HCT116 (cell line): ENCODE measurements at regions not wholly inside any gene's neighbourhood (a gene's known extent, or its start where the extent isn't known, plus 50 kb on each side); places are given as distances from the start of the nearest gene placed in this dataset.

ENCODE experiments used
- ATAC-seq: fragments of 200-7000 bp; cut with Tn5 transposase; 2 replicates; pipeline ENCODE4 v1.9.1; 2020; ENCODE audit warnings: mild to moderate bottlenecking, moderate library complexity
- BruUV-seq: library from RNA; stranded (reverse); fragments of 400-500 nt; replicated peaks from 2 replicates; lab custom pipeline; 2021; lab: Mats Ljungman, UMichigan
- CTCF ChIA-PET: fragments of 300-600 bp; sonication (Branson Sonifier 250); formaldehyde crosslinking; loops from one replicate; lab custom pipeline; 2021; ENCODE audit warnings: antibody characterized with exemption; lab: Charles Lee
- POLR2A ChIA-PET: fragments of 300-600, 350-600 bp; sonication (Branson Sonifier 250); formaldehyde crosslinking; loops from one replicate; lab custom pipeline; 2021; ENCODE audit warnings: antibody characterized with exemption; lab: Charles Lee
- RAD21 ChIA-PET, 2 experiments: fragments of 300-600 bp; sonication (Branson Sonifier 250); formaldehyde crosslinking; loops; one replicate each; lab custom pipeline; 2023; ENCODE audit warnings: low total read pairs in 2 of 2; ENCODE audit not compliant: uncharacterized antibody in 2 of 2, unreplicated experiment in 2 of 2, low non-redundant PET in 1 of 2; lab: Charles Lee
- DNase-seq: peaks from one replicate; pipeline ENCODE4 v3.0.0-alpha.2; 2010; ENCODE audit warnings: low read depth, low spot score
- H2AFZ ChIP-seq: fragments of 200-600 bp; shearing (Covaris generic), sonication (generic); 2 replicates; pipeline ENCODE4 v1.6.1; 2017; ENCODE audit warnings: low read depth, mixed run types, mixed read lengths, antibody characterized with exemption, low read length; ENCODE audit not compliant: poor library complexity, severe bottlenecking
- H3K27ac ChIP-seq: 2 replicates; pipeline ENCODE4 v1.5.1; 2012; ENCODE audit warnings: low read depth, low read length
- H3K27me3 ChIP-seq: fragments of 200-600 bp; sonication (generic); 2 replicates; pipeline ENCODE4 v1.6.1; 2016; ENCODE audit warnings: mixed run types, low read length, mixed read lengths; ENCODE audit not compliant: insufficient read depth
- H3K36me3 ChIP-seq, 2 experiments: fragments of 200-500 bp in 1 of 2; fragments of 200-600 bp in 1 of 2; sonication (Bioruptor generic) in 1 of 2; sonication (generic) in 1 of 2; 2 replicates each; pipeline versions ENCODE4 v1.5.1 to v1.6.1; 2014 to 2016; ENCODE audit warnings: low read length in 2 of 2, inconsistent platforms in 1 of 2, mixed read lengths in 1 of 2, mixed run types in 1 of 2; ENCODE audit not compliant: insufficient read depth in 2 of 2, control insufficient read depth in 1 of 2
- H3K4me1 ChIP-seq, 2 experiments: fragments of 200-600 bp in 1 of 2; sonication (generic) in 1 of 2; 2 replicates each; pipeline versions ENCODE4 v1.5.1 to v1.6.1; 2012 to 2017; ENCODE audit warnings: low read length in 2 of 2, inconsistent platforms in 1 of 2, mild to moderate bottlenecking in 1 of 2, mixed read lengths in 1 of 2, mixed run types in 1 of 2, moderate library complexity in 1 of 2; ENCODE audit not compliant: insufficient read depth in 2 of 2, control insufficient read depth in 1 of 2
- H3K4me2 ChIP-seq: fragments of 200-600 bp; sonication (generic); 2 replicates; pipeline ENCODE4 v1.6.1; 2017; ENCODE audit warnings: mixed run types, low read length, mixed read lengths
- H3K4me3 ChIP-seq, 2 experiments: fragments of 200-600 bp in 1 of 2; sonication (generic) in 1 of 2; replicated peaks in 1 of 2; 2 replicates each; pipeline ENCODE4 v1.5.1; 2011 to 2016; ENCODE audit warnings: low read length in 2 of 2, control low read depth in 1 of 2, low read depth in 1 of 2, mild to moderate bottlenecking in 1 of 2, mixed read lengths in 1 of 2, mixed run types in 1 of 2
- H3K79me2 ChIP-seq: fragments of 200-600 bp; sonication (generic); 2 replicates; pipeline ENCODE4 v1.6.1; 2017; ENCODE audit warnings: mild to moderate bottlenecking, mixed run types, low read length, moderate library complexity, mixed read lengths; ENCODE audit not compliant: insufficient read depth
- H3K9ac ChIP-seq: fragments of 200-600 bp; sonication (generic); 2 replicates; pipeline ENCODE4 v1.6.1; 2016; ENCODE audit warnings: low read length, mixed read lengths
- H3K9me2 ChIP-seq: fragments of 200-600 bp; sonication (generic), shearing (Covaris generic); 2 replicates; pipeline ENCODE4 v1.6.1; 2017; ENCODE audit warnings: mixed run types, mild to moderate bottlenecking, moderate library complexity; ENCODE audit not compliant: insufficient read depth
- H3K9me3 ChIP-seq, 2 experiments: fragments of 200-500 bp in 1 of 2; fragments of 200-600 bp in 1 of 2; sonication (Bioruptor generic) in 1 of 2; sonication (generic) in 1 of 2; 2 replicates each; pipeline ENCODE4 v1.6.1; 2014 to 2017; ENCODE audit warnings: low read length in 2 of 2, mixed read lengths in 2 of 2, inconsistent platforms in 1 of 2, low read depth in 1 of 2, mild to moderate bottlenecking in 1 of 2, mixed run types in 1 of 2, moderate library complexity in 1 of 2; ENCODE audit not compliant: control insufficient read depth in 1 of 2, insufficient read depth in 1 of 2
- H4K20me1 ChIP-seq: fragments of 200-600 bp; sonication (generic), shearing (Covaris generic); 2 replicates; pipeline ENCODE4 v1.6.1; 2017; ENCODE audit warnings: mixed run types, mild to moderate bottlenecking, moderate library complexity; ENCODE audit not compliant: insufficient read depth
- CBX3 ChIP-seq: IDR thresholded peaks from 2 replicates; pipeline ENCODE4 v1.6.1; 2012; ENCODE audit warnings: low read depth
- EGR1 ChIP-seq: IDR thresholded peaks from 2 replicates; pipeline ENCODE4 v1.6.1; 2012; ENCODE audit warnings: low read depth
- ELF1 ChIP-seq: IDR thresholded peaks from 2 replicates; pipeline ENCODE4 v1.6.1; 2012; ENCODE audit warnings: low read depth, borderline replicate concordance
- EZH2phosphoT487 ChIP-seq: fragments of 200-600 bp; IDR thresholded peaks from 2 replicates; pipeline ENCODE4 v1.6.1; 2018; ENCODE audit warnings: antibody characterized with exemption, borderline replicate concordance
- POLR2A ChIP-seq: IDR thresholded peaks from 2 replicates; pipeline ENCODE4 v1.7.0; 2011; ENCODE audit warnings: borderline replicate concordance; ENCODE audit not compliant: insufficient read depth, insufficient read length; ENCODE audit errors: extremely low read depth
- RAD21 ChIP-seq: IDR thresholded peaks from 2 replicates; pipeline ENCODE4 v1.6.1; 2012; ENCODE audit warnings: low read depth, mild to moderate bottlenecking
- SIN3A ChIP-seq: IDR thresholded peaks from 2 replicates; pipeline ENCODE4 v1.6.1; 2012; ENCODE audit warnings: low read depth
- SP1 ChIP-seq: IDR thresholded peaks from 2 replicates; pipeline ENCODE4 v1.6.1; 2012; ENCODE audit warnings: low read depth
- SRF ChIP-seq: IDR thresholded peaks from 2 replicates; pipeline ENCODE4 v1.6.1; 2012; ENCODE audit warnings: low read depth
- TCF7L2 ChIP-seq: IDR thresholded peaks from 2 replicates; pipeline ENCODE4 v1.7.0; 2011; ENCODE audit warnings: borderline replicate concordance, inconsistent platforms; ENCODE audit not compliant: insufficient read depth, insufficient read length; ENCODE audit errors: extremely low read depth
- YY1 ChIP-seq: IDR thresholded peaks from 2 replicates; pipeline ENCODE4 v1.6.1; 2011; ENCODE audit warnings: low read length, low read depth, moderate library complexity, mild to moderate bottlenecking; ENCODE audit not compliant: insufficient replicate concordance; ENCODE audit errors: extremely low read depth
- ZFX ChIP-seq: fragments of 450-650 bp; IDR thresholded peaks from 2 replicates; pipeline ENCODE4 v1.6.1; 2017
- intact Hi-C: fragments of 100-400 bp; cut with micrococcal nuclease; formaldehyde crosslinking; loops from 2 replicates; pipeline ENCODE4 v1.10.0; 2022
- TF ChIP-seq, protein P1 (sequence below): IDR thresholded peaks from 2 replicates; pipeline ENCODE4 v1.6.1; 2012
- TF ChIP-seq, protein P2 (sequence below): IDR thresholded peaks from 2 replicates; pipeline ENCODE4 v1.6.1; 2012
- TF ChIP-seq, protein P3 (sequence below), 3 experiments: fragments of 200-600 bp in 1 of 3; sonication (generic) in 1 of 3; IDR thresholded peaks in 2 of 3; conservative IDR thresholded peaks in 1 of 3; 2 replicates each; pipeline ENCODE4 v1.5.1; 2012 to 2017; ENCODE audit warnings: low read depth in 2 of 3, low read length in 2 of 3, antibody characterized with exemption in 1 of 3, borderline replicate concordance in 1 of 3, control low read depth in 1 of 3, mild to moderate bottlenecking in 1 of 3, mixed read lengths in 1 of 3, mixed run types in 1 of 3, moderate library complexity in 1 of 3; ENCODE audit not compliant: insufficient read depth in 1 of 3
- TF ChIP-seq, protein P4 (sequence below): IDR thresholded peaks from 2 replicates; pipeline ENCODE4 v1.6.1; 2011; ENCODE audit warnings: mild to moderate bottlenecking, low read length, moderate library complexity; ENCODE audit not compliant: insufficient replicate concordance; ENCODE audit errors: extremely low read depth

DNA sequence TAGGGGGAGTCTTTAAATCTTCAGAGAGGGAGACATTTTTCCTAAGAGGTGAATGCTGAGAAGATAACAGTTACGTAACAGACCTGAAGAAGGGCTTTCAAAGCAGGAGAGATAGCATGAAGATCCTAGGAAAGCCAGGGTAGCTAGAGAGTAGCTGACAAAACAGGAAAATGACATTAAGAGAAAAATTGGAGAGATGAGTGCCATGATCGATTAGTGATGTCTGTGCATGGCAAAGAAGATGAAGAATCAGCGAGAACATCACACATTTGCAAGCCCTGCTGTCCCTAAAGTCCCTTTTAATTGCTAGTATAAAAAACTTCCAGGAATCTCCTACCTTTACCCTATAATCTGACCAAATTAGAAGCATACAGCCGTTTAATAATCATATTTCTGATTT is 116.9 kb upstream of the PAX6 start:
- no peaks in the 10 kb centered on the region for H3K4me1 ChIP-seq
- H3K9me2 ChIP-seq, result no peaks in the 10 kb centered on the region
- DNase-seq, result no peak
- H2AFZ ChIP-seq, result no peak overlapping the region
- no peak overlapping the region for H3K4me2 ChIP-seq
- CTCF ChIA-PET, result interaction anchor here (1.6 kb wide), 1 partner anchor 30 kb away, joined by 6 read pairs; no protein-coding TSS in a partner anchor
- POLR2A ChIA-PET, result no interaction called here
- no peaks in the 10 kb centered on the region for H4K20me1 ChIP-seq
- H3K27me3 ChIP-seq, result no peaks in the 10 kb centered on the region
- H3K36me3 ChIP-seq, result no peaks in the 10 kb centered on the region
- no peak overlapping the region for H3K4me3 ChIP-seq
- no peak overlapping the region for H3K27ac ChIP-seq
- TF ChIP-seq, protein P1, sequence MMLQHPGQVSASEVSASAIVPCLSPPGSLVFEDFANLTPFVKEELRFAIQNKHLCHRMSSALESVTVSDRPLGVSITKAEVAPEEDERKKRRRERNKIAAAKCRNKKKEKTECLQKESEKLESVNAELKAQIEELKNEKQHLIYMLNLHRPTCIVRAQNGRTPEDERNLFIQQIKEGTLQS, result no peak
- TF ChIP-seq CBX3 (no peak), ZFX (no peak), RAD21 (no peak), SP1 (no peak)
- TF ChIP-seq, protein P2, sequence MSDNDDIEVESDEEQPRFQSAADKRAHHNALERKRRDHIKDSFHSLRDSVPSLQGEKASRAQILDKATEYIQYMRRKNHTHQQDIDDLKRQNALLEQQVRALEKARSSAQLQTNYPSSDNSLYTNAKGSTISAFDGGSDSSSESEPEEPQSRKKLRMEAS, result no peak
- no peaks in the 10 kb centered on the region for H3K9me3 ChIP-seq
- RAD21 ChIA-PET, result no interaction called here
- no TSS peak for BruUV-seq
- H3K9ac ChIP-seq, result no peak overlapping the region
- intact Hi-C loops, result no loop called here
- no peak for ATAC-seq
- no peaks in the 10 kb centered on the region for H3K79me2 ChIP-seq

DNA sequence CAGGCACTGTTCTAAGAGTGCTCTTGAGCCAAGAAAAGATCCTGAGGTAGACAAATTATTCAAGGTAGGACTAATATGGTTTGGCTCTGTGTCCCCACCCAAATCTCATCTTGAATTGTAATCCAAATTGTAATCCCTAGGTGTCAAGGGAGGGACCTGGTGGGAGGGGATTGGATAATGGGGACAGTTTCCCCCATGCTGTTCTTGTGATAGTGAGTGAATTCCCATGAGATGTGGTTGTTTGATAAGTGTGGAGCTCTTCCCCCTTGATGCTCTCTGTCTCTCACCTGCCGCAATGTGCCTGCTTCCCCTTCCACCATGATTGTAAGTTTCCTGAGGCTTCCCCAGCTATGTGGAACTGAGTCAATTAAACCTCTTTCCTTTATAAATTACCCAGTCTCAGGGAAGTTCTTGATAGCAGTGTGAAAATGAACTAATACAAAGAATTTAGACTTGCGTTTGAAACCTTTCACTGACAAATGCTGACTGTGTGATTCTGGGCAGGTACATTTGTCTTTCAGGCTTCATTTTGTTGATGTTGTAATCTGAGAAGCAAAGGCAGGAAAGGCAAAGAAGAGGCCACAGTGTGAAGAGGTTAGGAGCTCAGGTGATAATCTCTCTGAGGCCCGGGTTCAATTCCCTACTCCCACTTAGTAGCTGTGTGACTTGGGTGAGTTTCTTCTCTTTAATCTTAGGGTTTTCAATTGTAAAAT is 115.8 kb upstream of the PAX6 start:
- ChIA-PET POLR2A (no interaction called here), CTCF (no interaction called here), RAD21 (no interaction called here)
- Histone ChIP-seq H3K9me3 (no peaks in the 10 kb centered on the region), H3K4me3 (no peak overlapping the region), H3K27ac (no peak overlapping the region), H3K9ac (no peak overlapping the region), H3K9me2 (no peaks in the 10 kb centered on the region), H3K79me2 (no peaks in the 10 kb centered on the region), H4K20me1 (no peaks in the 10 kb centered on the region), H3K36me3 (no peaks in the 10 kb centered on the region), H2AFZ (no peak overlapping the region), H3K4me1 (no peaks in the 10 kb centered on the region), H3K4me2 (no peak overlapping the region), H3K27me3 (no peaks in the 10 kb centered on the region)
- DNase-seq, result no peak
- BruUV-seq, result no TSS peak
- intact Hi-C loops, result no loop called here
- ATAC-seq, result no peak
- TF ChIP-seq RAD21 (no peak), SIN3A (no peak), TCF7L2 (no peak), ELF1 (no peak), YY1 (no peak), EGR1 (no peak), EZH2phosphoT487 (no peak), SRF (no peak), POLR2A (no peak)
- TF ChIP-seq, protein P3, sequence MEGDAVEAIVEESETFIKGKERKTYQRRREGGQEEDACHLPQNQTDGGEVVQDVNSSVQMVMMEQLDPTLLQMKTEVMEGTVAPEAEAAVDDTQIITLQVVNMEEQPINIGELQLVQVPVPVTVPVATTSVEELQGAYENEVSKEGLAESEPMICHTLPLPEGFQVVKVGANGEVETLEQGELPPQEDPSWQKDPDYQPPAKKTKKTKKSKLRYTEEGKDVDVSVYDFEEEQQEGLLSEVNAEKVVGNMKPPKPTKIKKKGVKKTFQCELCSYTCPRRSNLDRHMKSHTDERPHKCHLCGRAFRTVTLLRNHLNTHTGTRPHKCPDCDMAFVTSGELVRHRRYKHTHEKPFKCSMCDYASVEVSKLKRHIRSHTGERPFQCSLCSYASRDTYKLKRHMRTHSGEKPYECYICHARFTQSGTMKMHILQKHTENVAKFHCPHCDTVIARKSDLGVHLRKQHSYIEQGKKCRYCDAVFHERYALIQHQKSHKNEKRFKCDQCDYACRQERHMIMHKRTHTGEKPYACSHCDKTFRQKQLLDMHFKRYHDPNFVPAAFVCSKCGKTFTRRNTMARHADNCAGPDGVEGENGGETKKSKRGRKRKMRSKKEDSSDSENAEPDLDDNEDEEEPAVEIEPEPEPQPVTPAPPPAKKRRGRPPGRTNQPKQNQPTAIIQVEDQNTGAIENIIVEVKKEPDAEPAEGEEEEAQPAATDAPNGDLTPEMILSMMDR (IDR thresholded peaks at IDR 0.05 in 2 of 3, conservative IDR thresholded peaks at IDR 0.05 in 1 of 3; ENCODE audit: borderline replicate concordance in 1 of 3, insufficient read depth in 1 of 3, low read depth in 2 of 3, low read length in 2 of 3), result no peak
- TF ChIP-seq, protein P4, sequence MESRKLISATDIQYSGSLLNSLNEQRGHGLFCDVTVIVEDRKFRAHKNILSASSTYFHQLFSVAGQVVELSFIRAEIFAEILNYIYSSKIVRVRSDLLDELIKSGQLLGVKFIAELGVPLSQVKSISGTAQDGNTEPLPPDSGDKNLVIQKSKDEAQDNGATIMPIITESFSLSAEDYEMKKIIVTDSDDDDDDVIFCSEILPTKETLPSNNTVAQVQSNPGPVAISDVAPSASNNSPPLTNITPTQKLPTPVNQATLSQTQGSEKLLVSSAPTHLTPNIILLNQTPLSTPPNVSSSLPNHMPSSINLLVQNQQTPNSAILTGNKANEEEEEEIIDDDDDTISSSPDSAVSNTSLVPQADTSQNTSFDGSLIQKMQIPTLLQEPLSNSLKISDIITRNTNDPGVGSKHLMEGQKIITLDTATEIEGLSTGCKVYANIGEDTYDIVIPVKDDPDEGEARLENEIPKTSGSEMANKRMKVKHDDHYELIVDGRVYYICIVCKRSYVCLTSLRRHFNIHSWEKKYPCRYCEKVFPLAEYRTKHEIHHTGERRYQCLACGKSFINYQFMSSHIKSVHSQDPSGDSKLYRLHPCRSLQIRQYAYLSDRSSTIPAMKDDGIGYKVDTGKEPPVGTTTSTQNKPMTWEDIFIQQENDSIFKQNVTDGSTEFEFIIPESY, result no peak
- TF ChIP-seq, protein P2, result no peak
